RPMI8226 (cell line): ENCODE measurements at regions not wholly inside any gene's neighbourhood (a gene's known extent, or its start where the extent isn't known, plus 50 kb on each side); places are given as distances from the start of the nearest gene placed in this dataset.
A peak's percentile ranks its signal among the peaks of the same experiment; 100 is the strongest.
"Not testable (repeated sequence)": the region's sequence is repeated elsewhere in the genome, so short reads cannot be mapped to it uniquely, and the experiment has no call there.

Experiments used
- DNase-seq: peaks from one replicate; pipeline ENCODE4 v3.0.0-alpha.2; 2015

DNA sequence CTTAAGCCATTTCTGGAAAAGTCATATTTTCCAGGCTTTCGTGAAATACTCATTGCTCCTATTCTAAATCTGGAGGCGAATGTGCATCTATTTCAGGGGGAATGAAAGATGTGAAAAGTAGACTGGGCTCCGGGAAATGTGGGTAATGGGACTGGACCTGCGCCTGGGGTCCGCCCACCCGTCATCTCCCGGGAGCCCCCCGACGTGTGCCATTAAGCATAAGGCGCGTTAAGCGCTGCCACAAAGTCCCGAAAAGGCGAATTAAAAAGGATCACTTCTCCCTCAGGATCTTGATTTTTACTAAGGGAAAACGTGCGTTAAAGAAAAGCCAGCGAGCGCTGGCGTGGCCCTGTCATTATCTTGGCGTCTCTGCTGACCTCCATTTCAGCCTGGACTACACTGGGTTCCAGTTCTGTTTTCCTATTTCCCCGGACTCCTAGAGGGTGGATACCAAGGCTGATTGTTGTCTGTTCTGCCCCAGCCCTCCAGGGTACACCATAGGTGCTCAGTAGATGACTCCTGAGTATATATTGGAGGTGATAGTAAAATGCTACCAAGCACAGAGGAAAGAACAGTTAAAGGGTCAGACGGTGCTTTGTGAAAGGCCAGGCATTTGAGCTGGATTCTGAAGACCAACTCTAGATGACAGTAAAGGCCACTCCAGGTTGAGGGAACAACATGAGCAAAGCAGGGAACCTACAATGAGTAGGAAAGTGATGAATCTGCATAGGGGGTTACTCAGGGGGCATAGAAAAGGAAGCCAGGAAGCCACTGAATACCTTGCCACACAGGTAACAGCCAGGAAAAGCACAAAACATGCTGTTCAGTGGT lies 89.2 kb upstream of the ARID1B start:
- DNase-seq = no peak

DNA sequence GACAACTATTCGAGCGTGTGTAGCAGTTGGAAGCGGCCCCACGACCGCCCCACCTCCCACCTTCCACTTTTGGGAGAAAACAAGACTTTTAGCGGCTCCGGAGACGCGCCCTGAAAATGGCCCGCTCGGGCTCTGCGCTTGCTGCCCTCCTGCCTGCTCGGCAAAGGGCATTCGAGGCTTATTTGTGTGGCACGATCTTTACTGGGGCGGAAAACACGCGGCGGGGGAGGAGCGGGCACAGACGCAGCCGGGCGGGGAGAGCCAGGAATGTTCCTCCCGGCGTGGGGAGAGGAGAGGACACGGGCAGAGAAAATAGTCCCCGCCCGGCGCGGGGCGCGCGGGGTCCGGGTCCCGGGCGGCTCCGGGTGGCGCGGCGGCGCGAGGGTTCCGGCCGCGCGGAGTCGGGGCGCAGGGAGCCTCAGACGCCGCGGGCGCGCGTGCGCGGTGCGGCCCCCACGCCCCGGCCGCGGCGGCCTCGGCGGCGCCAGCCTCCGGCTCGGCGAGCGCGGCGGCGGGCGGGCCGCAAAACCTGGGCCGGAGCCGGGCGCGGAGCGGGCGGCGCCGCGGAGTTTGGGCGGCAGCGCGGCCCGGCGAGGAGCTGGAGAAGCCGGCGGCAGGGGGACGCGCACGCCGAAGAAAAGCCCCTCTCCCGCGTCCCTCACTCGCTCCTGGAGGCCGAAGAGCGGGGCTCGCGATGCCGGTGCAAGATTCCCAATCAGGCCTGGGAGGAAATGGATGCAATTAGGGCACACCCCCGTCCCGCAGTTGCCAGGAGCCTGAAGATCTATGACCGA lies 90.0 kb upstream of the ARID1B start:
- peak; percentile 87 for DNase-seq

DNA sequence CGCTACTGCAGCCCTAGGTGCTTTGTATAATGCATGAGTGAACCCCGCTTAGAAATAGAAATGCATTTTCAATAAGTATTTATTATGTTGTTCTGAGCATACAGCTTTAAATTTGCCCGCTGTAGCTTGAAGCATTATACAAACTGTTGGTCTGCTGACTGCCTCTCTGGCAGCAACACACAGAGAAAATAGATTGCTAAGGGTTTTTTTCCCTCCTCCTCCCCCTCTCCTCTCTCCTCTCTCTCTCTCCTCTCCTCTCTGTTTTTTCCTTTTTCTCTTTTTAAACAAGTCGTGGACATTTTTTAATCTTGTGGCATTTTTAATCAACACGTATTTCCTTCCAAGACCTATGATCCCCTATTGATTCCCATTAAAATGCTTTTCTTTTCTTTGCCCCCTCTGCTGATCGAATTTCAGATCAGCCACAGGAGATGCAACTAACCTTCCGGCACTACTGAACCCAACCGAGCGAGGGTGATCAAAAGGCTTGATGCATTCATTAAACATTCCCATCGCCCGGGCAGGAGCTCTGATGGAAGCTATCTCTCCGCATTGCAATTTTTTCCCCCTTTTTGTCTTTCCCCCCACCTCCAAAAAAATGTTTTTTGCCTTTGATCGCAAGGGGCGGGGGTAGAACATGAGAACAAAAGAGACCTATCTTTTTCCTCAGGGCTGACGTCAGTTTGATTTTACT lies 90.7 kb upstream of the ARID1B start:
- DNase-seq = peak; percentile 73

DNA sequence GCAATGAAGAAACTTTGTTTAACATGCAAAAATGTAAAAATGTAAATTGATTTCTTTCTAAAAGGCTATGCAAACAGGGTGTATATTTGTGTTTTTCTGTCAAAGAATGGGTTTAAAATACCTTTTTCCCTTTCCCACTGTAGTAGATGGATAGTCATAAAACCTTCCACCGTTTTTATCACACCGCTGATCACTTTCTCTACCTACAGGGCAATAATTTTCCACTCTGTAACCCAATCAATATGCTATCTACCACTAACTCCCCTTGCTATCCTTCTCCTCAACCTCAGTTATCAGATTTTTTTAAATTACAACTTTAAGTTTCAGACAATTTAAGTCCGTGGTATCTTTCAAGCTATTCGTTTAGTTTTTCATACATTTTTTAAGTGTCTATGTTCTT lies 91.4 kb upstream of the ARID1B start:
- DNase-seq = no peak

DNA sequence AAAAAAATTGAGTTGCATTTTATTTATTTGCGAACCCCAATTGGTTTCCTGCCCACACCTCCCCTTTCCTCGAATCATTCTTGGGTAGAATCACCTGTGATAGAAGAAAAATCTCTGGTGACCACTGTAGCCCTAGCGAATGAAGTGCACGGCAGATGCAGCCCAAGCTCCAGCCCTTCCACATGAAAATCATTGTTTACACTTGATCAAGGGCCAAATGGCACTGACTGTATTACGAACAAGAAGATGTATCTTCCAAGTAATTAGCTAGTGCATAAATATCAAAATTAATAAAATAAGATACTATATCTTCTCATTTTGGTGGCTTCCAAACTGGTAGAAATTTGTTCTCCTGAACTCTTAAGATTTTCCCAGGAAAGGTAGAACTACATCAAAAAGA lies 93.4 kb upstream of the ARID1B start:
- no peak for DNase-seq

DNA sequence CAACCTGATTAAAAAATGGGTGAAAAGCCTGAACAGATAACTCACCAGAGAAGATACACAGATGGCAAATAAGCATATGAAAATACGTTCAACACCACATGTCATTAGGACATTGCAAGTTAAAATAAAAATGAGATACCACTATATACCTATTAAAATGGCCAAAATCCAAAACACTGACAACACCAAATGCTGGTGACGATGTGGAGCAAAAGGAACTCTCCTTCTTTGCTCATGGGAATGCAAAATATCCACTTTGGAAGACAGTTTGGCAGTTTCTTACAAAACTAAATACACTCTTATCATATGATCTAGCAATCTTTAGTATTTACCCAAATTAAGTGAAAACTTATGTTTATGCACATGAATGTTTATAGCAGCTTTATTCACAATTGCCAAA lies 100.5 kb upstream of the ARID1B start:
- no peak for DNase-seq

DNA sequence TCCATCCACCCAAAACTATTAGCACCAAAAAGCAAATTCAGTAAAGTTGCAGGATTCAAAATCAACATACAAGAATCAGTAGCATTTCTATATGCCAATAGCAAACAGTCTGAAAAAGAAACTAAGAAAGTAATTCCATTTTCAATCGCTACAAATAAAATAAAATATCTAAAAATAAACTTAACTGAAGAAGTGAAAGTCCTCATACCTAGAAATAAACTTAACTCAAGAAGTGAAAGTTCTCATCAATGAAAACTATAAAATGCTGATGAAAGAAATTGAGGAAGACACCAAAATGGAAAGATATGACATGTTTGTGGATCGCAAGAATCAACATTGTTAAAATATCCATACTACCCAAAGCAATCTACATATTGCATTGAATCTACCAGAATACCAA lies 103.0 kb upstream of the ARID1B start:
- DNase-seq = no peak

DNA sequence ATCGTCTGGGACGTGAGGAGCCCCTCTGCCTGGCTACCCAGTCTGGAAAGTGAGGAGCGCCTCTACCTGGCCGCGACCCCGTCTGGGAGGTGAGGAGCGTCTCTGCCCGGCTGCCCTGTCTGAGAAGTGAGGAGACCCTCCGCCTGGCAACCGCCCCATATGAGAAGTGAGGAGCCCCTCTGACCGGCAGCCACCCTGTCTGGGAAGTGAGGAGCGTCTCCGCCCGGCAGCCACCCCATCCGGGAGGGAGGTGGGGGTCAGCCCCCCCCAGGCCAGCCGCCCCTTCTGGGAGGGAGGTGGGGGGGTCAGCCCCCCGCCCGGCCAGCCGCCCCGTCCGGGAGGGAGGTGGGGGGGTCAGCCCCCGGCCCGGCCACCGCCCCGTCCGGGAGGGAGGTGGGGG lies 107.1 kb upstream of the ARID1B start:
- not testable (repeated sequence) for DNase-seq

DNA sequence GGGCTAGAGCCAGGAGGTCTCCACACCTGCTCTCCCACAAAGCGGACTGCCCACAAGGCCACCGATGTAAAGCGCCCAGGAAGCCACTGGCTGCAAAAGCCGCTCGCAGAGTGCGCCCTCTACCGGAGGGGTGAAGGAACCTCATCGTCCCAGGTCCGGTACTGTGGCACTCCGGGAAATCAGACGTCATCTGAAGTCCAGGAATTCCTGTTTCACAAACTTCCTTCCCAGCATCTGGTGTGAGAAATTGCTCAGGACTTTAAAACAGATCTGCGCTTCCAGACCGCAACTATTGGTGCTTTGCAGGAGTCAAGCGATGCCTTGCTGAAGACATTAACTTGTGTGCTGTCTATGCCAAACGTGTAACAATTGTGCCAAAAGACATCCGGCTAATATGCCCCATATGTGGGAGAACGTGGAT lies 115.1 kb upstream of the ARID1B start:
- peak; percentile 23 for DNase-seq

DNA sequence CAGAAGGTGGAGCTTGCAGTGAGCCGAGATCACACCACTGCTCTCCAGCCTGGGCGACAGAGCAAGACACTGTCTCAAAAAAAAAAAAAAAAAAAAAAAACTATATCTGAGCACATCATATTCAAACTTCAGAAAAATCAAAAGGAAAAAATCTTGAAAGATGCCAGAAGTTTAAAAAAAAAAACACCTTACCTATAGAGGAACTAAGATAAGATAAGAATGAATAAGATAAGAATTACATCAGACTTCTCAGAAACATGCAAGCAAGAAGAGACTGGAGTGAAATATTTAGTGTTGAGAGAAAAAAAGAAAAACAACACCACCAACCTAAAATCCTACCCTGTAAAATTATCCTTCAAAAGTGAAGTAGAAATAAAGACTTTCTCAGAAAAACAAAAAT lies 116.8 kb upstream of the ARID1B start:
- no peak for DNase-seq

DNA sequence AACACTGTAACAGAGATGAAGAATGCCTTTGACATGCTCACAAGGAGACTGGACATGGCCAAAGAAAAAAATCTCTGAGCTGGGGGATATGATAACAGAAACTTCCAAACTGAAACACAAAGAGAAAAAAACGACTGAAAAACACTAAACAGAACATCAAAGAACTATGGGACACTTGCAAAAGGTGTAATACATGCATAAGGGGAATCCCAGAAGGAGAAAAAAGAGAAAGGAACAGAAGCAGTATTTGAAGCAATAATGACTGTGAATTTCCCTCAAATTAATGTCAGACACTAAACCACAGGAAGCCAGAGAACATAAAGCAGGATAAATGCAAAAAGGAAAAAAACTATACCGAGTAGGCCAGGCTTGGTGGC lies 117.4 kb upstream of the ARID1B start:
- DNase-seq = no peak

DNA sequence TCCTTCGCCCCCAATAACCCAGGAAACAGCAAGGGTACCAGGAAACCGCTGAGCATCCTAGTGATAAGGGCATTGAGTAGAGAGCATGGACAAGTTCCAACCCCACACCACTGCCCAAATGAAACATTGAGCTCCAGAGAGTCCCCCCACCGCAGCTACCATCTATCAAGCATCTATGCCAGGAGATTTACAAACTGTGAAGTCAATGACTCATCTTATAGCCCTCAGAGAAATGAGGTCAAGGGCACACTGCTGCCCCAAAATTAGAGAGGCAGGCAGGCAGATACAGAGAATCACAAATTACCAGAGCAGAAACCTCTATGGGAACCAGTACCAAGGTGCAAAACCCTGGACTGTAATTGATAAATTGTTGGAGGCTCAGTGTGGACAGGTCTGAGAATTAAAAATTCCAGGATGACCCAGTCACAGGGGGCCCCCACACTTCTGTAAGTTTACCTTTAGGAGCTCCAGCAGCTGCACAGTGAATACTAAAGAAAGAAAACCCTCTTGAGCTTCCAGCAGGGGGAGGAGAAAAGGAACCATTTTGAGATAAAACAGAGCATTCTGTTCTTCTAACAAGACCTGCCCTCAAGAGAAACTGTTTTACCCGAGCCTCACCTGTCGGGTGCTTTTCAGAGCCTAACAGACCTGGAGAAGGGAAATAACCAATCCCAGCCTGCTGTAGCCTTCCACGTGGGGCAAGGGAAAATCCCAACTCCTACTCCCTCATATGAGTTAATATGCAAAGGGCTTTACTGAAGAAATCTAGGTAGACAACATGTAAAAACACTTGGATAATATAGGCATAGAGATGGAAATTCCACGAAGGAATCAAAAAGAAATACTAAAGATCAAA lies 118.0 kb upstream of the ARID1B start:
- peak; percentile 15 for DNase-seq

DNA sequence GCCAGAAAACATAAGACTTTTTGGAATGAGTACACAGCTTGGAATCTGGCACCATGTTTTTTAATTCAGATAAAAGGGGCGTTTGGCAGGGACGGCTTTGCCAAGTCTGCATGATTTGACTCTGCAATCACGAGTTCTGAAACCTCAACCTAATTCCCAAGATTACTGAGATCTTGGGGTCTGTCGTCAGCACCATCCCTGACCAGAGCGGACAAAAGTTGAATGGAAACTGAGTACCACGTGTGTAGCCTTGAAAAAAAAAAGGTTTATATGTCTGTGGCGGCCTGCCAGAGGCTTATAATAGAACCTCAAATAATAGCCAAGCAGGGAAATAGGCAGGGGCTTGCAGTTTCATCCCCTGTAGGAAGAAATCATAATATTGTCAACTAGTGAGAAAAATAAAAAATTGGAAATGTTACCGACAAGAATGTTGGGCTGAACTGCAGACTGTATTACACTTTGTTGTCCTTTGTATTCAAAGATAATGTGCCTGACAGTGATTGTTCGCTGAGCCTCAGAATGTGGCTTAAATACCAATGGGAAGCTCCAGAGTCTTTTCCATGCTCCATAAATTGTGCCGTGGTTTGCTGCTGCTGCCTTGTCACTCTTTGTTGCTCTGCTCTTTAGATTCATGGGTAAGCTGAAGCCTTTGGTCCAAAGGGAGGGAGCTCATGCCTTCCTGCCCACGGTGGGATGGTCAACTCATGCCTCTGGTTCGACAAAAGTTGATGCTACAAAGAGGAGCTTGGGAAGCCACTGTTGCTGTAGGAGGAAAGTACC lies 118.8 kb upstream of the ARID1B start:
- no peak for DNase-seq

DNA sequence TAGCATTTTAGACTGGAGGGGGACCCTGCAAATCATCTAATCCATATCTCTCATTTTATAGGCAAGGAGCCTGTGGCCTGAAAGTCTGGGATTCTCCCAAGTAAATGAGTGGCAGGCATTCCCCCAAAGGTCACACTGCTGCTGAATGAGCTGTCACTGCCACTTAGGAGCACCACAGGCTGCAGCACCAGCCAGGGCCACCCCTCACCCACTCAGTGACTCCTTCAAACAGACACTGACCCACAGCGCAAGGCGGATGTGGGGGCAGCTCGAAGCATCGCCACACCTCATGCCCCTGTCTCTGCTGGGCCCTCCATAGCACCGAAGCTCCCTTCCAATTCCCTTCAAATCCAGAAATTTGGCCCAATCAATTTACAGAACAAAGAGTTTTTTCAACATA lies 119.9 kb upstream of the ARID1B start:
- no peak for DNase-seq

DNA sequence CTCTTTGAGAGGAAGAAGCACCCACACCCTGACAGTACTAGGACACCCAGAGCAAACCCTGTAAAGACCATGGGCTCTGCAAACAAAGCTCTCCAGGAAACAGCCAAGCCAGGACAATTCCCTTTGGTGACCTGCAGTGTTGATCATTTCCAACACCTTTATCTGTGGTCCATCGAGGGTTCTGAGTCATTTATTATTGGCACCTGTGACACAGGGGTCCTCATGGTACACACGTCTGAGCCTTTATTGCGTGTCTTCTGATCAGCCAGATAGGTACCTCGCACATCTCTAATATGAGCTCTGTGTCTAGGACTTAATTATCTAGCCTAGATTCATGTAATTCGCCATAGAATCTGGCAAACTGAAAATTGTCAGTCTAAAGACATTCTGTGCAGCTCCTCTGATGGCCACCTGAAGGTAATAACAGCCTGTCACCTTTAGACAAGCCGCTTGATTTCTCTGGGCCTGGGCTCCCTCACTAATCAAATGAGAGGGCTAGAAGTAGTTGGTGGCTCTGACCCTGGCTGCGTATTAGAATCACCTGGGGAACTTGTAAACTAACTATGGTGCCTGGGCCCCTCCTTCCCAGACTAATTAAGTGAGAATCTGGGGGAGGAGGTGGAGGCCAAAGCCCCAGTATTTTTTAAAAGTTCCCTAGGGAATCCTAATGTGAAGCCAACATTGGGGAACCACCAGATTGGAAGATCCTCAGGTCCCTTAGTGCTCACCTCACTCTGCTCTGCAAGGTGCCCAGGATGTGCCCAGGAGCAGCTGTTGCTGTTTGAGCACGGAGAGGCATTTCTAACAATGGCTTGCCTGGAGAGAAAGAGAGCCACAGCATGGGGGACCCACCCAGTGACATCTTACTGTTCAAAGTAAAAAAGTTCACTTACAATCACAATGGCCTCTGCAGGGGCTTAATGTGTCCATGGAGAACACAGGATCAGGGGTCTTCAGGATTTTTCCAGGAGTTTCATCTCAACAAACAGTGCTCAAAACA lies 122.0 kb upstream of the ARID1B start:
- no peak for DNase-seq

DNA sequence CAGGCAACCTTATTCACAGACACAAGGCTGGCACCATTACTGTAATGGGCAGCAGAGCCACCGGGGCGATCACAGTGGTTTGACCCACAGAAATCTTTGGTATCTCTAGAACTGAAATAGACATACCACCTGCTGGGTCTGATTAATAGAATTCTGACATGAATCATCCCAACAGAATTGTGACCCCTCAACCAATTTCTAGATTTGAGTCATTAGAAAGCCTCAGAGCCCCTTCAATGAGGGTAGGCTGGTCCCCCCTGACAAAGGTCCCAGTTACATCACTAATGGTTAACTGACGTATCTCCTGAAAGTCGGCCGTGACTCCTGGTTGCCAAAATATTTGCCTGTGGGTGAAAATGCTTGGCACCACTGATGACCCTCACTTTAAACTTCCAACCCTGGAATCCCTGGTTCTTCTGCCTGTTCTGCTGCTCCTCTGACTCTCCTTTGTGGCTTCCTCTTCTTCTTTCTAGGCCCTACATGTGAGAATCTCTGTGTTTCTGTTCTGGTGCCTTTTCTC lies 124.9 kb upstream of the ARID1B start:
- no peak for DNase-seq

DNA sequence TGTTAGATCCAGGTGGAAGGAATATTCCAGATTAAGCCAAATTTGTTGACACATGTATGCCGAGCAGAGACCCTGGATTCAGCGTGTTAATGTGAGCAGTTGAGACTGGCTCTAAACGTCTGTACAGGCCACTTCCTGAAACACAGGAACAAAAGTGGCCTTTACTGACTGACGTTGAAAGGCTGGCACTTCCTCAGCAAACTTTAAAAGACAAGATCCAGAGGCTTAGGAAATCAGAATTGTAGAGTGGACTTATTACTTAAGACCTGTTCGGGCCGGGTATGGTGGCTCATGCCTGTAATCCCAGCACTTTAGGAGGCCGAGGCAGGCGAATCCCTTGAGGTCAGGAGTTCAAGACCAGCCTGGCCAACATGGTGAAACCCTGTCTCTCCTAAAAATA lies 125.7 kb upstream of the ARID1B start:
- DNase-seq = no peak

DNA sequence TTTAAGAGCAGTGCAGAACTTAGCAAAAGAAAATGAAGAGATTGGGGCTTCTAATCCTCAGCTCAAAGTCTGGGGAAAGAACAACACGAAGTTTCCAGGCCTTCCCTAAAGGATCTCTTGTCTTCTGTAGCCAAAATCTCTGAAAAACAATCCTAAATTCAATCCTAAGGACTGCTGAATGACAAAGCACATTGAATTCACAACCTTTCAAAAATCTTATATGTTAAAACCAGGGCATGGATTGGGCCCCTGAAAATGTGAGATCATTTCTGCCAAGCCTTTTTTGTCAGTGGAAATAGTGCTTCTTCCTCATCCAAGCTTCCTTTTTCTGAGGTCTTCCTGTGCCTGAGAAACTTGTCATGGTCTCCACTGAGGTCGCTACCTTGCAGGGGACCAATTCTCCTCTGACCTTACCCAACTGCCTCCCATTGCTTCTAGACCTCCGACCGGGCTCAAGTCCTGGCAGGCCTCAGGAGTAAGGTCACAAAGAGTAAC lies 126.2 kb upstream of the ARID1B start:
- DNase-seq = no peak

DNA sequence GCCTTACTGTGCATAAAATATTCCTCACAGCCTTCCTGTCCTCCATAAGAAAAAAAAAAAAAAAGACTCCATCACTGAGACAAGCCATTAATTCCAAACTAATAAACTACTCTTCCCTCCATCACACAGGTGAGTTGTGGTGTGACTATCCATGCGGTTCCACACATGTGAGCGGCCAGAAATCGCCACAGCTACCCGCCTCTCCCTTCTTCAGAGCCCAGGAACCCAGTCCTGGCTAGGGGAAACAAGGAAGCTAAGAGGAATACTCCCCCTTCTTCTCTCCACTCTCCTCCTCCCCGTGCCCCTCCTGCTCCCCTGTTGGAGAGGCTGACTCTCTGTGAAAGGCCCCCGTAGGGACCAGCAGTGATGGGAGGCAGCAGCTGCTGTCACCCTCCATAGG lies 128.6 kb upstream of the ARID1B start:
- no peak for DNase-seq

DNA sequence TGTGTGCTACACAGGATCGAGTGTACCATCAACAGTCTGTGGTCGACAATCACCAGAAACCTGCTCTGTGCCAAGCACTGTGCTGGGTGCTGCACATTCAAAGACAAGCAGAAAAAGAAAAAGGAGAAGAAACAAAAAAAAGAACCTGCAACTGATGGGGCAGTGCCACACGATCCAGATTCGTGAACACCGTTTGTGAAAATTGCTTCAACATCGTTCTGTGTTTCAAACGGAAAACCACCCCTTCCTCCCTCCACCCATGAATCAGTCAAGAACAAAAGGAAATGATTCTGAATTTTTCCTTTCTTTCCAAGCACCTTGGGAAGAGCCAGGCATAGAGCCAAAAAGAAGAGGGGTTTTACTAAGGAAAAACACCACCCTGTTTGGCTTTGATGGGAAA lies 129.2 kb upstream of the ARID1B start:
- DNase-seq = no peak
